Astrocyte (in vitro differentiated cells and primary cell): ENCODE measurements at regions not wholly inside any gene's neighbourhood (a gene's known extent, or its start where the extent isn't known, plus 50 kb on each side); places are given as distances from the start of the nearest gene placed in this dataset.

ENCODE experiments used
- EZH2 ChIP-seq: IDR thresholded peaks from 2 replicates; pipeline ENCODE4 v1.6.1; 2012; ENCODE audit warnings: mild to moderate bottlenecking, low read length, inconsistent platforms; ENCODE audit not compliant: insufficient read depth
- TF ChIP-seq, protein P1 (sequence below): IDR thresholded peaks from 2 replicates; pipeline ENCODE4 v1.5.1; 2011; ENCODE audit warnings: low read depth, mild to moderate bottlenecking, inconsistent platforms, low read length, moderate library complexity; ENCODE audit not compliant: insufficient read depth

DNA sequence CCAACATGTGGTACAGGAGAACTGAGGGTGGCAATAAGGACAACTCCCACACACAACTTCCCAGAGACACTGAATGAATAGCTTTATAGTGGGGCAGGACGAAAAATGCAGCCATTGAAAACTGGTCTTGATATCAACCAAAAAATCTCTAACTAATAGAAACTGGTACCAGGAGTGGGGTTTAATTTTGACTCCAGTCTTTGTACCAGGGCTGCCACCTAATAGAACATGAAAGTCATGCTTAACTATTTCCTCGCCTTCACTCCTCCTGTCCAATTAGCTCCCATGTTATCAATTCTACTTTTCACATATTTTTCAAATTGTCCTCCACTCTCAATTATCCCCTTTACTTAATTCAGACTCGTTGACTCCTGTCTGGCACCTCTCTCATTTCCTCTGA is 192.0 kb upstream of the ERCC4 start:
- TF ChIP-seq, protein P1, sequence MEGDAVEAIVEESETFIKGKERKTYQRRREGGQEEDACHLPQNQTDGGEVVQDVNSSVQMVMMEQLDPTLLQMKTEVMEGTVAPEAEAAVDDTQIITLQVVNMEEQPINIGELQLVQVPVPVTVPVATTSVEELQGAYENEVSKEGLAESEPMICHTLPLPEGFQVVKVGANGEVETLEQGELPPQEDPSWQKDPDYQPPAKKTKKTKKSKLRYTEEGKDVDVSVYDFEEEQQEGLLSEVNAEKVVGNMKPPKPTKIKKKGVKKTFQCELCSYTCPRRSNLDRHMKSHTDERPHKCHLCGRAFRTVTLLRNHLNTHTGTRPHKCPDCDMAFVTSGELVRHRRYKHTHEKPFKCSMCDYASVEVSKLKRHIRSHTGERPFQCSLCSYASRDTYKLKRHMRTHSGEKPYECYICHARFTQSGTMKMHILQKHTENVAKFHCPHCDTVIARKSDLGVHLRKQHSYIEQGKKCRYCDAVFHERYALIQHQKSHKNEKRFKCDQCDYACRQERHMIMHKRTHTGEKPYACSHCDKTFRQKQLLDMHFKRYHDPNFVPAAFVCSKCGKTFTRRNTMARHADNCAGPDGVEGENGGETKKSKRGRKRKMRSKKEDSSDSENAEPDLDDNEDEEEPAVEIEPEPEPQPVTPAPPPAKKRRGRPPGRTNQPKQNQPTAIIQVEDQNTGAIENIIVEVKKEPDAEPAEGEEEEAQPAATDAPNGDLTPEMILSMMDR, result no peak
- no peak for TF ChIP-seq EZH2
